Neural cell (in vitro differentiated cells): ENCODE measurements at regions not wholly inside any gene's neighbourhood (a gene's known extent, or its start where the extent isn't known, plus 50 kb on each side); places are given as distances from the start of the nearest gene placed in this dataset.

Source experiments
- CTCF ChIP-seq: fragments of 450-650 bp; IDR thresholded peaks from 2 replicates; pipeline ENCODE4 v1.5.1; 2014; ENCODE audit warnings: antibody characterized with exemption, mild to moderate bottlenecking, moderate library complexity; ENCODE audit not compliant: poor library complexity, severe bottlenecking
- RAD21 ChIP-seq: fragments of 450-650 bp; conservative IDR thresholded peaks from 2 replicates; pipeline ENCODE4 v1.6.1; 2014; ENCODE audit warnings: antibody characterized with exemption, mild to moderate bottlenecking, moderate library complexity

- TF ChIP-seq CTCF (no peak), RAD21 (no peak)
Observed at GRCh38 chr4:62881901-62882300, 1527.3 kb downstream of the TECRL start.
